RCC 7860 (cell line): ENCODE measurements at regions not wholly inside any gene's neighbourhood (a gene's known extent, or its start where the extent isn't known, plus 50 kb on each side); places are given as distances from the start of the nearest gene placed in this dataset.
"Not testable (repeated sequence)": the region's sequence is repeated elsewhere in the genome, so short reads cannot be mapped to it uniquely, and the experiment has no call there.

ENCODE experiments used
- DNase-seq: peaks from one replicate; pipeline ENCODE4 v3.0.0-alpha.2; 2015; ENCODE audit warnings: low spot score
- FAIRE-seq: peaks from 2 replicates; lab custom pipeline; 2012; peaks lifted over from hg19 to GRCh38; lab: Jason Lieb, UNC

DNA sequence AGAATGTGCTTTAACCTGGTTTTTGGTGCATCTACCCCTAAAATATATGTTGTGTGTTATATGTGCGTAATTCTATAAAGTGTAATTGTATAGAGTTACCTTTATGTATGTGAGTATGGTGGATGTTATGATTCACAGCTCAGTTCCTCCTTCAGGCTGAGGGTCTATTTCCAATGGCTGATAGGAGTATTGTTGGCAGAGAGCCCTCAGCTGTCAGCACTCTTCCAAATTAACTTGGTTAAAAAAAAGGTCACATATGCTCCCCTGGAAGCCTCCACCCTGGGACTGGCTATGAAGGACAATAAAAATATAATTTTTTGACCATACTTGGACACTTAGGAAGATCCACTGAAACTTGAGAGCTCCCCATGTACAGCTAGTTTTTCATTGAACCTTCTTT, 250.4 kb upstream of the CDH12 start:
- FAIRE-seq, result no peak
- no peak for DNase-seq

DNA sequence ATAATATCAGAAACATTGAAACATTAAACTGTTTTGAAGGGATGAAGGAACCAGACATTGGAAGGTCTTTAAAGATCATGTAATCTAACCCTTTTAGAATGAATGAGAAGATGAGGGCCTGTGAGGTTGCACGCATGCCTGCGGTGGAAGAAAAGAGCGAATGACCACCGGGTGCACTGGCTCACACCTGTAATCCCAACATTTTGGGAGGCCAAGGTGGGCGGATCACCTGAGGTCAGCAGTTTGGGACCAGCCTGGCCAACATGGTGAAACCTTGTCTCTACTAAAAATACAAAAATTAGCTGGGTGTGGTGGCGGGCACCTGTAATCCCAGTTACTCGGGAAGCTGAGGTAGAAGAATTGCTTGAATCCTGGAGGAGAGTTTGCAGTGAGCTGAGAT, 242.3 kb upstream of the CDH12 start:
- FAIRE-seq, result not testable (repeated sequence)

DNA sequence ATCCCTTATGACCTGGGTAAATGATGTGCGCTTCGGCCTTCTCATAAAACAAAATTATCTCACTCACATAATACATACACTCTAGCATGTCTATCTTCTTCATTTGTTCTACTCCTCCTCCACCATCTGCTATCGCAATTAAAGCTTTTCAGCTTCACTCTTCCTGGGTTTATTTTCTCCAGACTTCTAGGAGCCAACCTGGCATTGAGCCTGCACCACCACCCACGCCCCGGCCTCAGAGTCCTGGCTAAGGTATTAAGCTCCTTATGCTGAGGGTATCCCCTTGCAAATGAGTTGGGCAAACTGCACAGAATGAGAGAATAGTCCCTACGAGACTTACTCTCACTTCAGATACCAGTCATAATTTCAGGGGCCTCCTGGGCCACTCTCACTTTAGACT, 236.1 kb upstream of the CDH12 start:
- DNase-seq, result no peak
- FAIRE-seq, result no peak

More for the DNA sequence above, 242.3 kb upstream of the CDH12 start:
- not testable (repeated sequence) for DNase-seq

DNA sequence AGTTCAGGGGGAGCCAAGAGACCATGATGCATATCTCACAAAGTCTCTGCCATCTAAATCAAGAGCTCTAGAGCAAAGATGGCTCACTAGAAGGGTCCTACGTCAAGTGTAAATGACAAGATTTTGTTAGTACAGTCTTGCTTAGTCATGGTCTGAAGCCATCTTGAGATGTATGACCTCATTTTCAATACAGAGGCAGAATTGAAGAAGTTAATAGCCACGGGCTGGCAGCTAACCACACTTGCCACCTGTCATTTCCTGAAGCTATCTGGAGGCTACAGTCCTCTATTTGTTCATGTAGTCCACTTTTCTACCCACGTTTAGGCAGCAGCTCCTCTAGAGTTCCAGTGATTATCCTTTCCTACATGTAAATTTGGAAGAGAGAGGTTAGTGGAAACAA, 231.7 kb upstream of the CDH12 start:
- no peak for DNase-seq
- FAIRE-seq, result no peak

DNA sequence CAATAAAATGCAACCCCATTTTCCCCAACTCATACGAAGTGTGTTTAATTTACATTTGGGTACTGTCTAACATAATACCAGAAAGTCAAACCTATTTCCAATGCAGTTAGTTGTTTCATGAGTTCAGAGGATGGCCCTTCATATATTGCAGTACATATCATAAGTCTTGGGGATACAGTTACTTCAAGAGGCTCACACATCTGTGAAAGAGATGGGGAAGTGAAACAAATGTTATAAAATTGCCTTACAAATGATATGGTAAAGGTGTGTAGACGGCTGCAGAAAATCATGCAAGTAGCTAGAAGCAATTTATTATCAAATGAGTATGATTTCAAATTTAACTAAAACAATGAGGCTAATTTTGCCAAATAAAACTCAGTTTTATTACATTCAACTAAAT, 219.0 kb upstream of the CDH12 start:
- DNase-seq (no peak), FAIRE-seq (no peak)

DNA sequence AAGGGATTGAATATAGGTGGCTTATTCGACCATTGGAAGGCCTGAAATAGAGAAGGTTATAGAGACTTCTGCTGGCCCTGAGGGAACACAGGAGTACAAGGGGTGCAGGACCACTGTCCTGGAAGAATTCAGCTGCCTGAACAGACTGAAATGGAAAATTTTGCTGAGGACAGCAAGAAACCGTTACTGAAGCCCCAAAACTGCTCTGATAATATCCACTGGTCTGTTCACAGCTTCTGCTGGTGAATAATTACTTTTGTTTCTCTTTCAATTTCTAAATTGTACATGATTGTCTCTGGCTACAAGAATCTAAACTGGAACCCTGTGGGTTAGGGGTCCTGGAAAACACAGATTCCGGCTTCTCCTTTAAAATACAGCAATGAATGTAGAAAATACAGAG, 218.5 kb upstream of the CDH12 start:
- FAIRE-seq, result no peak
- DNase-seq, result no peak

DNA sequence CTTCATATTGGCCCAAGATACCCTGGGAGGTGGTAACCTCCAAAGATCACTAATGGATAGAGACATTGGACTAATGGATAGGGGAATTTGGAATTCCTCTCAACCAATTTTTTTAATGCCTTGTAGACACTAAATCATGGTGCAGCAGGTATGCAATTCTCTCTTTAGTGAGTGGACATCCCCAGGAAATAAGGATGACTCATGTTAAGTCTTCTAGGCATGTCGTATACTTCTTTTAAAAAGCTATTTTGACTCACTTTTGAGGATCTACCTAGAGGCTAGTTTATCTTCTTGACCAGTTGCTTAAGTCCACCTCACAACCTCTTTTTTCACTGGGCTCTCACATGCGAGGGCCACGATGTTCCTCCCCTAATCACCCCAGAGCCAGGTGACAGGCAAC, 211.6 kb upstream of the CDH12 start:
- DNase-seq (no peak), FAIRE-seq (no peak)

DNA sequence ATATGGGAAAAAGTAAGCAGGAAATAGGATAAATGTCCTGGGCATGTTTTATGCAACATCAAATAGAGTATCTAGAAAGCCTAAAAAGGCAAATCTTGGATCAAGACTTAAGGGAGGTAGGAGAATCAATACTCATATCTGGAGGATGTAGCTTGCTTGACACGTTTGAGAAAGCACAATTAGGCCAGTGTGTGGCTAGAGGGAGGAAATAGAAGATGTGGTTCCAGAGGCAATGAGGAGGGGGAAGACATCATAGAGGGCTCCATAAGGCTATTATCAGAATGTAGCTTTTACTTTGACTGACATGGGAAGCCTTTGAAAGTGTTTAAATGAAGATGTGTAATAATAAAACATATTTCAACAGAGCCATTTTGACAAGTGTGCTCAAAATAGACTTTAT, 200.7 kb upstream of the CDH12 start:
- DNase-seq, result no peak
- no peak for FAIRE-seq

DNA sequence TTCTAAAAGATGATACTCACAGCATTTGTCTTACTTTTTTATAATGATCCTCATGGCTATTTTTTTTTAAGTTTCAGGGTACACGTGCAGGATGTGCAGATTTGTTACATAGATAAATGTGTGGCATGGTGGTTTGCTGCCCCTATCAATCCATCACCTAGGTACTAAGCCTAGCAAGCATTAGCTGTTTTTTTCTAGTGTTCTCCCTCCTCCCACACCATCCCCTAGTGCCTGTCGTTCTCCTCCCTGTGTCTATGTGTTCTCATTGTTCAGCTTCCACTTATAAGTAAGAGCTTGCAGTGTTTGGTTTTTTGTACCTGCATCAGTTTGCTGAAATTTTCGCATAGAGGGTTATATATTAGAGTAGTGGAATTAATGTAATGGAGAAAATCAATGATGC, 189.1 kb upstream of the CDH12 start:
- DNase-seq (no peak), FAIRE-seq (no peak)

DNA sequence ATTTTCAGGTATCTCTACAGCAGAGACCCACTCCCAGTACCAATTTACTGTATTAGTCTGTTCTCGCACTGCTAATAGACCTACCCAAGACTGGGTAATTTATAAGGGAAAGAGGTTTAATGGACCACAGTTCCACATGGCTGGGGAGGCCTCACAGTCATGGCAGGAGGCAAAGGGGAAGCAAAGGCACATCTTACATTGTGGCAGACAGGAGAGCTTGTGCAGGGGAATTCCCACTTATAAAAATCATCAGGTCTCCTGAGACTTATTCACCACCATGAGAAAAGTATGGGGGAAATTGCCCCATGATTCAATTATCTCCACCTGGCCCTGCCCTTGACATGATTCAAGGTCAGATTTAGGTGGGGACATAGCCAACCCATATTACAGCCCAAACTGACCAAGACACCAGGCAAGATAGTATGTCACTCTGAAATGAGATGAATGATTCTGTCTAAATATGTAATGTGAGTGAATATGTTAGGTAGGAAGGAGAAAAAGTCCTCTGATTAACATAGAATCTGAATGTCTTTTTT, 182.5 kb upstream of the CDH12 start:
- FAIRE-seq, result no peak

DNA sequence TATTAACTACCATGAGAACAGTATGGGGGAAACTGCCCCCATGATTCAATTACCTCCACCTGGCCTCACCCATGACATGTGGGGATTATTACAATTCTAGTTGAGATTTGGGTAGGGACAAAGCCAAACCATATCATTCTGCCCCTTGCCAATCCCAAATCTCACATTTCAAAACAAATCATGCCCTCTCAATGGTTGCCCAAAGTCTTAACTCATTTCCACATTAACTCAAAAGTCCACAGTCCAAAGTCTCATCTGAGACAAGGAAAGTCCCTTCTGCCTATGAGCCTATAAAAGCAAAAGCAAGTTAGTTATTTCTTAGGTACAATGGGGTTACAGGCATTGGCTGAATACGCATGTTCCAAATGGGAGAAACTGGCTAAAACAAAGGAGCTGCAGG, 180.7 kb upstream of the CDH12 start:
- no peak for FAIRE-seq
- DNase-seq, result no peak

More for the DNA sequence above, 182.5 kb upstream of the CDH12 start:
- DNase-seq, result no peak

DNA sequence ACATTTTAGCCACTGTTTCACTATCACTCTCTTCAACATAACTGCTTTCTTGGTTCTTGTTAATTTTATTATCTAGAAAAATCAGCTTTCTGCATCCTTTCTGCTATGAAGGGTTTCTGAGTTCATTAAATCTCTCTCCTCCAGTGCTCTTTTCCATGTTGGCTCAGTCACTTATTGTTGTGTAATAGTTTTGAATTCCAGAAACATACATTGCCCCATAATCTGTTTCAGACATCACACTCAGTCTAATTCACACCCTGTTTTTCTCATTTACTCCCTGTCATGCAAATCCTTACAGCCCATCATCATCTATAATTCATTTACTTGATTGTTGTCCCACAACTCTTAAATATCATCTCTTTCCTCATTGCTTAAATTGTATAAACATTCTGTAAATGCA, 176.1 kb upstream of the CDH12 start:
- DNase-seq (no peak), FAIRE-seq (no peak)

DNA sequence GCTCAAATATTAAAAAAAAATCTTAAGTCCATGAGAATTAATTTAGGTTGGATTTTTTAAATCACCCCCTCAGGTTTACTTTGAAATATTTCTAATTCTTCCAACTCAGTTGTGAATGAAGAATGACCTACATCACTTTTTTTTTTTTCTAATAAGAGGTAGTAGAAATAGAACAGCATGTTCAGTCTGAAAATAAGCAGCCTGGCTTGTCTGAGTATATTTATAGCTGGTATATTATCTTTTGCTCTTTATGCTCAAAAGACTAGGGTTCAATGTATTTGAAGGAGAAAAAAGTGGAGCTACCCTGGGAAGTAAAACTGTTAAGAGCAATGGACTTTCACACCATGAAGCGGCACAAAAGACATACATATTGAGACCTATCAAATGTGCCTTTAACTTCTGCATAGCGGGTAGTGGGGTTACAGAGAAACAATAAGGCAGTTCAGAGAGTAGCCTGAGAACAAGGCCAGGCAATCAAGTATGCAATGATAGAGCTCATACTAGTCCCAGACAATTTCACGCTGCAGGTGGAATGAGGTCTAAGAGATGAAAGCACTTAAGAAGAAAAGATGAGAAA, 175.4 kb upstream of the CDH12 start:
- DNase-seq (no peak), FAIRE-seq (no peak)

DNA sequence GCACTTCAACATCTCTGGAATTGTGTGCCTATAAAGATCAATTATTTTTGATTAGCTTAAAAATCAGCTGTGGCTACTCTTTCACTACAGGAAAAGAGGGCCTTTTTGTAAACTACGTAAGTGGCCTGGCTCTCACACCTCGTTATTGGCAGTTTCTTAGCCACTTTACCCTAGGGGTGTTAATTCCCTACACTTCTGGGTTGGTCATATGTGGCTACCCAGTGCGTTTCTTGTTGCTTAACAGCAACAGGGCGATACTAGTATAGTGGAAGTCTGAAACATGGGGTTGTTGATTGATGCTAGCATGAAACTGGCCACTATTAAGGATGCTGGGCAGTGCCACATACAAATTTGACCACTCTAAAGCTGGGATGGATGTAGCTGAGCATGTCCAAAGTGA, 174.7 kb upstream of the CDH12 start:
- no peak for FAIRE-seq
- DNase-seq, result no peak

DNA sequence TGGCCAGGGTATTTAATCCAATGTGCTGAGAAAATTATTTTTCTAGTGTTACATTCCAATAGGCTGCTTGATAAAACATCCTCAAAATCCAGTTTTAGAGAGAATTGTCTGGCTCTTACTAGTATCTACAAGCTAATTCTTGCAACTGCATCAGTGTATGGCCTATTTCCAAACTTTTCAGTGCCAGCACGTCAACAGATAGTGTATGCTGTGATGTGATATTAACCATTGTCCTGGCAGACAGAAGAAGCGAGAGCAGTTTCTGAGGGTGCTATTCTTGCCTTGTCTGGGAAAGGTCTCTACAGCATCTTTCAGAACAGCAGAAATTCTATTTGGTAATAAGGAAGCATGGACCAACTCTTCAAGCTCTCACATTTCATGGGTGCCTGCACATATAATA, 174.2 kb upstream of the CDH12 start:
- no peak for DNase-seq
- FAIRE-seq, result no peak

DNA sequence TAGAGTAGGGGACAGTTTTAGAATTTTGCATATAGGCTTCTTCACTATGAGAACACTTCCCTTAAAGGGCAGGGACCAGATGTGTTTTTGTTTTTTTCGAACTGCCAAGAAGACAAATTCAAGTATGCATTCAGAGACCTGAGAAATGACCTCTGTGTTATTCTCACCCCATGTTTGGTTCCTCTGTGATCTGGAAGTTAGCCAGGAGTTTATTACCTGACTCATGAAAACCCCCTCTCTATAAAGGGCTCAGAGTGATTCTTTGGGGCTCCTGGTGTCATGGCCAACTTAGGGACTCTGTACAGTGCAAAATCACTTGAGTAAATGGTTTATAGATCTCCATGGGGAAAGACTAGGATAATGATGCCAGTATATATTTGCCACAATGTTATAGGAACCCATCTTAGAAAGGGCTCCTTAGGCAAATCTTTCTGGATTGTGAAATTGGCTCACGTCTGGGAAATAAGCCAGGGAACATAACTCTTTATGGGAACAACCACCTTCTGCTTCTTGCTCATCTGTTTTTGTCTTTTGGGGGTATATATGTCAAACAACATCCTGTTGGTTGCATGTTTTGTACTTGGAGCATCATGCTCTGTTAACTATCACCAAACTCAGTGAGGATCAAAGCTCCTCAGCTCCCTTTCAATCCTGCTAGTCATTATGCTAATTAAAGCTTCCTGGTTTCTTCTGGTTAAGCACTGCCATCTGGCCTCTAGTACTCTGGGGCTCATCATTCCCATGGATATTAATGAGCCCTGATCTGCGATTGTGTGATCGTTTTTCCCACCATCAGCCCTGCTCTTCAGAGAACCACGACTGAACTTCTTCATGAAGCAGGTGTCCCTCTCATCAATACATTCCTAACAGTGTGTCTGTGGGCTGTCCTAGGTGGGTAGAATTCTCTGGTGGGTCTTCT, 173.4 kb upstream of the CDH12 start:
- DNase-seq (no peak), FAIRE-seq (no peak)

DNA sequence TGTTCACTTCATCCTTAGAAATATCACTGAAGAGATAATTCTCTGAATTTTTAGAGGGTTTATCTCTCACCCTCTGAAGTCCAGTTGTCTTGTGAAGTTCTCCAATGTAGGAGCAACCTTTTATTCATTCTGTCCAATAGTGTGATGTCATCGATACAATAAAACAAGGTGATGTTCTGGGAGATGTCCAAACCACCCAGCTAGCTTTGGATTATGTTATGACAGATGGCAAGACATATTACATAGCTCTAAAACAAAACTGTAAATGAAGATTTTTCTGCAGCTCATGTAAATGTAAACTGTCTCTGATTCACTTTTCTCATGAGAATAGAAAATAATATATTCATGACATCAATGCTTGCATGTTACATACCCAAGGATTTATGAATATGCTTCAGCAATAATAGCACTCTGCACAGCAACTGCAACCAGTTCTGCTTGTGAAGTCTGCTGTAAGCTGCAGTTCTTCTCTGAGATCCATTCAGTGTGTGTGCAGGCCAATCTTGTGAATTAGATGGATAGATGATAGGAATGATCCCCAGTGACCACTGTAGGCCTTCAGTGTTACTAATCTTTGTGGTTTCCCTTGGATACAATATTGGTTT, 172.6 kb upstream of the CDH12 start:
- no peak for DNase-seq
- FAIRE-seq, result no peak

DNA sequence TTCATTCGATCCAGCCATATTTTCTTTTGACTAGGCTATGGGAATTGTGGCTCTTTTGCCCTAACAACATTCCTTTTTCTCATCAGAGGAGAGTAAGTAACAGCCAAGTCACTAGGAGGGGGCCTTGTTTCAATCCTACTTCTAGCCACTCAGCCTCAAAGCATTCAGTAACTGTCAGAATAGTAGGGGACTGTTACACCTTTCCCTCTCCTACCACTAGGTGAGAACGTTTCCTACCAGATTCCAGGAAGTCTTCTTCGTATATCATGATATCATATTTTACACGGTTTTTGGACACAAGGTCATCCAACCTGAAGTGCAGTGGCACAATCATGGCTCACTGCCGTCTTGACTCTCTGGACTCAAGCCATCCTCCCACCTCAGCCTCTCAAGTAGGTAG, 171.3 kb upstream of the CDH12 start:
- no peak for DNase-seq
- FAIRE-seq, result no peak

DNA sequence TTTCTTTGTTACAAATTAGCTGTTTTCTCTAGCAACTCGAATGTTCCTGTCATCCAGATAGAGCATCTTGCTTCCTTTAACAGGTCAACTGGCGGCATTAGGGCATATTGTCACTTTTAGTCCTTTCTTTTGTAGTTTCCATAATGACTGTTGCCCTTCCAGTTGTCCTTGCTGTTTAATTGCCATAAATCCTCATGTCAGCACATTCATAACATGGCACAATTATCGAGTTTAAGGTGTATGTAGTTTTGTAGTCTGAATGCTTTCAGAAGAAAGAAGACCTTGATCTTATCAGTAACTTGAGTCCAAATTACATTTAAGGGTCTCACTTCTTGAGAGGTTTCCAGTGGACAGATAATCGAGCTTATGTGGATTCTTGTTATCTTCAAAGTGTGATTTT, 161.7 kb upstream of the CDH12 start:
- no peak for DNase-seq
- no peak for FAIRE-seq

DNA sequence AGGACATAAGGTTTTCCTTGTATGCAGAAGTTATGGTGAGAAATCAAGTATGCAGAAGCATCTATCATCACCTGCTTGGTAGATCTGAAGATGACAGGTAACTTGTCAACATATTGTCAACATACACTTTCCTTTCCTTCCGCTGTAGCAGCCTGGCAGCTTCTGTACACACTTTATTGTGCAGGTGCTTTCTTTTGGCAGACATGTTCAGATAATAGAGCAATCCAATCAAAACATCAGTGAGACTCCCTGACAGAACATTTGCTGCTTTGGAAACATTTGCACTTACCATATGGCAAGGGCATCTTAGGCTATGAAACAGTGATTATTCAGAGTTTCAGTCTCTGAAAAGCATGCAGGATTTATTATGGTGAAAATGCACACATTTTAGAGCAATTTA, 161.1 kb upstream of the CDH12 start:
- no peak for FAIRE-seq

DNA sequence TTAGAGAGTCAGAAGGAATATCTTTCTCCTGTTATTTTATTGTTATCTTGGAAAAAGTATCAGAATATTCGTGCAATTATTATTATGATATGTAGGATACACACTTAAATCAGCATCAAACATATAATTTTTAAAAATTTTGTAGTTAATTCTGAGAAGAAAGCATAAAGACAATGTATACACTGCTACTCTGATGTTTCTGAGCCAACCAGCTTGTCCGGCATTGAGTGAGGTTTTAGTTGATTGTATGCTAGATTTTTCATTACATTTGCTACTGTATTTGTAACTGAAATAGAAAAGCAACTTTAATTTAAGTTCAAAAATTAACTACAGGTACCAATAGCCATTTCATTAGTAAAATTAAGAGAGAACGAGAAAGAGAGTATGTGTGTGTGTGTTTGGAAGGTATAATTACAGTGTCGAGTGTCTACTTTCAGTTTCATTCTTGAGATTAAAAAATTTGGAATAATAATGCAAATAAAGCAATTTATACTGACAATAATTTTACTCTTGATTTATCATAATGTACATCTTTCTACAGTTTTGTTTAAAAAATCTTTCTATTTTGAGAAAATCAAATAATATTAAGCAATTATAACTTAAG, 160.4 kb upstream of the CDH12 start:
- FAIRE-seq, result no peak
- no peak for DNase-seq

More for the DNA sequence above, 161.1 kb upstream of the CDH12 start:
- no peak for DNase-seq
